Hepatocyte (in vitro differentiated cells): ENCODE measurements at regions not wholly inside any gene's neighbourhood (a gene's known extent, or its start where the extent isn't known, plus 50 kb on each side); places are given as distances from the start of the nearest gene placed in this dataset.

Experiments used
- DNase-seq: peaks from one replicate; pipeline ENCODE4 v3.0.0-alpha.2; 2016; ENCODE audit warnings: low spot score
- H2AFZ ChIP-seq: fragments of 200-600 bp; sonication (generic); 2 replicates; pipeline ENCODE4 v1.6.0; 2016; ENCODE audit warnings: antibody characterized with exemption, mild to moderate bottlenecking
- H3K27ac ChIP-seq: fragments of 200-600 bp; sonication (generic); 2 replicates; pipeline ENCODE4 v1.5.1; 2016; ENCODE audit warnings: mild to moderate bottlenecking
- H3K27me3 ChIP-seq: fragments of 200-600 bp; sonication (generic); 2 replicates; pipeline ENCODE4 v1.6.1; 2016
- H3K36me3 ChIP-seq: fragments of 200-600 bp; sonication (generic); replicated peaks from 2 replicates; pipeline ENCODE4 v1.5.1; 2016; ENCODE audit warnings: low read depth; ENCODE audit not compliant: insufficient read depth
- H3K4me1 ChIP-seq: fragments of 200-600 bp; sonication (generic); 2 replicates; pipeline ENCODE4 v1.5.1; 2016; ENCODE audit warnings: mild to moderate bottlenecking, moderate library complexity; ENCODE audit not compliant: insufficient read depth
- H3K4me2 ChIP-seq: fragments of 200-600 bp; sonication (generic); 2 replicates; pipeline ENCODE4 v1.6.0; 2016
- H3K4me3 ChIP-seq: fragments of 200-600 bp; sonication (generic); 2 replicates; pipeline ENCODE4 v1.5.1; 2016; ENCODE audit warnings: mild to moderate bottlenecking
- H3K79me2 ChIP-seq: fragments of 200-600 bp; sonication (generic); 2 replicates; pipeline ENCODE4 v1.6.0; 2017; ENCODE audit warnings: mild to moderate bottlenecking
- H3K9me2 ChIP-seq: fragments of 200-600 bp; sonication (generic); replicated peaks from 2 replicates; pipeline ENCODE4 v1.6.0; 2017; ENCODE audit warnings: mild to moderate bottlenecking; ENCODE audit not compliant: insufficient read depth
- H3K9me3 ChIP-seq: fragments of 200-600 bp; sonication (generic); 2 replicates; pipeline ENCODE4 v1.5.1; 2016; ENCODE audit warnings: low read depth, mild to moderate bottlenecking
- H4K20me1 ChIP-seq: fragments of 200-600 bp; sonication (generic); 2 replicates; pipeline ENCODE4 v1.6.0; 2016; ENCODE audit warnings: mild to moderate bottlenecking; ENCODE audit not compliant: insufficient read depth, poor library complexity, severe bottlenecking
- EZH2 ChIP-seq: fragments of 200-600 bp; sonication (generic); IDR thresholded peaks from 2 replicates; pipeline ENCODE4 v1.6.1; 2016; ENCODE audit warnings: antibody characterized with exemption, mild to moderate bottlenecking, borderline replicate concordance
- EZH2phosphoT487 ChIP-seq: fragments of 200-600 bp; sonication (generic); IDR thresholded peaks from one replicate; pipeline ENCODE4 v1.6.1; 2018; ENCODE audit warnings: antibody characterized with exemption, mild to moderate bottlenecking, low read depth, moderate library complexity; ENCODE audit not compliant: unreplicated experiment, severe bottlenecking
- WGBS: methylation state at CpG from one replicate; pipeline ENCODE4 v1.1.6; 2016; ENCODE audit warnings: low lambda C conversion rate; ENCODE audit errors: missing lambda C conversion rate; 5-methylcytosine and 5-hydroxymethylcytosine counted together
- TF ChIP-seq, protein P1 (sequence below): fragments of 200-600 bp; sonication (generic); IDR thresholded peaks from 2 replicates; pipeline ENCODE4 v1.5.1; 2016; ENCODE audit warnings: antibody characterized with exemption, mild to moderate bottlenecking; ENCODE audit not compliant: poor library complexity

DNA sequence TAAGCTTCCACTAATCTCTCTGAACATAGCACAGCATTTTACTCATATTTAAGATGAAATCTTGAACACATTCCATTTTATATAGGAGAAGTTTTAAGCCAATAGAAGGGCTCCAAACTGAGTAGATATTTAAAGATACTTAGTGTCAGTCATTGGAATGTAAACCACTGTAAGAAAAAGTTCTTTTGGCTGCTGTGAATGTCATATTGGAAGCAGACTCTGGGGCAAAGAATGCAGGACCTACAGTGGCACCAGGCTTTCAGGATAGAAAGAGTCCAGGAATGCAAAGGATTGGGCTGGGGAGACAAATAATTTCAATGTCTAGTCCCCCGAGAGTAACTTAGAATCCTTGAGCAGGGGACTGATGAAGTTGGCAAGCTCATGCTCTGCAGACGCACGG lies 1047.7 kb downstream of the STIM2 start:
- Histone ChIP-seq H3K36me3 (no peaks in the 10 kb centered on the region), H3K9me3 (no peaks in the 10 kb centered on the region), H3K9me2 (no peaks in the 10 kb centered on the region), H3K27me3 (no peaks in the 10 kb centered on the region), H3K4me1 (no peaks in the 10 kb centered on the region), H3K27ac (no peak overlapping the region), H4K20me1 (no peaks in the 10 kb centered on the region), H3K4me3 (no peak overlapping the region), H3K4me2 (no peak overlapping the region), H3K79me2 (no peaks in the 10 kb centered on the region), H2AFZ (no peak overlapping the region)
- WGBS: 84% methylated on average over 3 of the region's 3 CpGs
- DNase-seq: no peak
- TF ChIP-seq EZH2phosphoT487: no peak

DNA sequence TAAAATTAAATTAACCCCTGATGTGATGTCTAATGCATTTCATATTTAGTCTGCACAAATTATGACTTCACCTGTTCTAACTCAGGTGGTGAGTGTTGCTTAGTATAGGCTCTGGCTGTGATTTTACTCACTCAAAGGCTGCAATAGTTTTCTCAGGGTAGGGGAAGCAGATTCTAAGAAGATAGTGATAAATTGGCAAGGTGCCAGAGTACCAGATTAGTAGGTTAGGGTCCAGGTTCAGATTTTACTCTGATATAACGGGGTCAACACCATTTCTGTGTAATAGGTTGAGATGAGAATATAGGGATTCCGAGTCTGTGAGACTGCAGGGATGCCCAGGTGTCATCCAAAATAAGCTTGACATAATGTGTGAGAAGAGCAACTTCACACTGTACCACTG lies 1049.6 kb downstream of the STIM2 start:
- no peak for DNase-seq
- no peaks in the 10 kb centered on the region for H3K4me1 ChIP-seq
- H3K79me2 ChIP-seq: no peaks in the 10 kb centered on the region
- no peak overlapping the region for H3K27ac ChIP-seq
- no peak overlapping the region for H3K4me3 ChIP-seq
- TF ChIP-seq EZH2phosphoT487 (no peak), EZH2 (no peak)
- TF ChIP-seq, protein P1, sequence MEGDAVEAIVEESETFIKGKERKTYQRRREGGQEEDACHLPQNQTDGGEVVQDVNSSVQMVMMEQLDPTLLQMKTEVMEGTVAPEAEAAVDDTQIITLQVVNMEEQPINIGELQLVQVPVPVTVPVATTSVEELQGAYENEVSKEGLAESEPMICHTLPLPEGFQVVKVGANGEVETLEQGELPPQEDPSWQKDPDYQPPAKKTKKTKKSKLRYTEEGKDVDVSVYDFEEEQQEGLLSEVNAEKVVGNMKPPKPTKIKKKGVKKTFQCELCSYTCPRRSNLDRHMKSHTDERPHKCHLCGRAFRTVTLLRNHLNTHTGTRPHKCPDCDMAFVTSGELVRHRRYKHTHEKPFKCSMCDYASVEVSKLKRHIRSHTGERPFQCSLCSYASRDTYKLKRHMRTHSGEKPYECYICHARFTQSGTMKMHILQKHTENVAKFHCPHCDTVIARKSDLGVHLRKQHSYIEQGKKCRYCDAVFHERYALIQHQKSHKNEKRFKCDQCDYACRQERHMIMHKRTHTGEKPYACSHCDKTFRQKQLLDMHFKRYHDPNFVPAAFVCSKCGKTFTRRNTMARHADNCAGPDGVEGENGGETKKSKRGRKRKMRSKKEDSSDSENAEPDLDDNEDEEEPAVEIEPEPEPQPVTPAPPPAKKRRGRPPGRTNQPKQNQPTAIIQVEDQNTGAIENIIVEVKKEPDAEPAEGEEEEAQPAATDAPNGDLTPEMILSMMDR: no peak
- no peaks in the 10 kb centered on the region for H4K20me1 ChIP-seq
- no peaks in the 10 kb centered on the region for H3K9me3 ChIP-seq
- no peak overlapping the region for H2AFZ ChIP-seq
- no peaks in the 10 kb centered on the region for H3K36me3 ChIP-seq
- no peak overlapping the region for H3K4me2 ChIP-seq
- 30% methylated on average over 2 of the region's 2 CpGs for WGBS
- no peaks in the 10 kb centered on the region for H3K27me3 ChIP-seq
- H3K9me2 ChIP-seq: no peaks in the 10 kb centered on the region

DNA sequence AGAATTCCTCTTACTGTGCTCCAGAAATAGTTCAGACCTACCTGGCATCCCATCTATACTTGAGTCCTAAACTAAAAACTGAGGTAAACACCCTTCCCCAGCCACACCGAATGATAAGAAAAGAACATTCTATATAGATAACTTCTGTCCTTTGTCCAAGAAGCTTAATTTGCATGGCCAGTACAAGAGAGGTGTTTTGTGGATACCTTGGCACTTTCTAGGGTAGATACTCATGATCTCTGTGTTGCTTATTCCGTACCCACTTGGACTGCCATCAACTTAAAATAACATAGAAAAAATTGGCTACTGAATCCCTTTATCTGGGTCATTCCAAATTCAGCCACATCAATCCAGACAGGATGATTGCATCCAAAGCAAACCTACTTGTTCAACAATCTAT lies 1050.4 kb downstream of the STIM2 start:
- H4K20me1 ChIP-seq: no peaks in the 10 kb centered on the region
- no peaks in the 10 kb centered on the region for H3K79me2 ChIP-seq
- H3K9me2 ChIP-seq: no peaks in the 10 kb centered on the region
- no peak for TF ChIP-seq EZH2phosphoT487
- no peak for TF ChIP-seq EZH2
- TF ChIP-seq, protein P1: no peak
- 72% methylated on average over 2 of the region's 2 CpGs for WGBS
- no peaks in the 10 kb centered on the region for H3K36me3 ChIP-seq
- H3K4me1 ChIP-seq: no peaks in the 10 kb centered on the region
- H3K27me3 ChIP-seq: no peaks in the 10 kb centered on the region
- H3K4me2 ChIP-seq: no peak overlapping the region
- H3K27ac ChIP-seq: no peak overlapping the region
- H3K4me3 ChIP-seq: no peak overlapping the region
- H2AFZ ChIP-seq: no peak overlapping the region
- H3K9me3 ChIP-seq: no peaks in the 10 kb centered on the region
- no peak for DNase-seq

DNA sequence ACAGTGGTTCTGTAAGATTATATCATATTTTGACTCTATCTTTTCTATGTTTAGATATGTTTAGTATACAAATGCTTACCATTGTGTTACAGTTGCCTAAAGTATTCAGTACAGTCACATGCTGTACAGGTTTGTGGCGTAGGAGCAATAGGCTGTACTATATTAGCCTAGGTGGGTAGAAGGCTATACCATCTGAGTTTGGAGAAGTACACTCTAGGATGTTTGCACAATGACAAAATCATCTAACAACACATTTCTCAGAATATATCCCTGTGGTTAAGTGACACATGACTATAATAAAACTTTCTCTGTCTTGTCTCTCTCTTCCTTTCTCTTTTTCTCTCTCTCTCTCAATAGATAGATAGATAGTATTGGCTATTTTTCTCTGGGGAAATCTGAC lies 1053.1 kb downstream of the STIM2 start:
- no peak for DNase-seq
- Histone ChIP-seq H3K27ac (no peak overlapping the region), H3K36me3 (no peaks in the 10 kb centered on the region), H3K4me1 (no peaks in the 10 kb centered on the region), H4K20me1 (no peaks in the 10 kb centered on the region), H3K9me3 (no peaks in the 10 kb centered on the region), H3K4me3 (no peak overlapping the region), H3K4me2 (no peak overlapping the region), H2AFZ (no peak overlapping the region), H3K27me3 (no peaks in the 10 kb centered on the region), H3K9me2 (no peaks in the 10 kb centered on the region), H3K79me2 (no peaks in the 10 kb centered on the region)
- WGBS: 87% methylated on average over 1 of the region's 1 CpG
- TF ChIP-seq EZH2phosphoT487: no peak
- TF ChIP-seq, protein P1: no peak
